GM19328 (cell line): ENCODE measurements at regions not wholly inside any gene's neighbourhood (a gene's known extent, or its start where the extent isn't known, plus 50 kb on each side); places are given as distances from the start of the nearest gene placed in this dataset.
"Not testable (repeated sequence)": the region's sequence is repeated elsewhere in the genome, so short reads cannot be mapped to it uniquely, and the experiment has no call there.

Experiments used
- ATAC-seq: cut with Tn5 transposase; IDR thresholded peaks from one replicate; pipeline ENCODE4 v1.9.1; 2021; ENCODE audit warnings: mild to moderate bottlenecking, moderate library complexity; ENCODE audit not compliant: unreplicated experiment

GRCh38 chr4:184335520-184335919 lies 117.8 kb upstream of the ENPP6 start:
- ATAC-seq, result no peak

GRCh38 chr4:184333446-184333845 lies 115.8 kb upstream of the ENPP6 start:
- not testable (repeated sequence) for ATAC-seq

GRCh38 chr4:184331268-184331995 lies 113.8 kb upstream of the ENPP6 start:
- ATAC-seq, result no peak

GRCh38 chr4:184330517-184331094 lies 112.9 kb upstream of the ENPP6 start:
- ATAC-seq, result not testable (repeated sequence)

- peak; percentile 50 for ATAC-seq
Observed at GRCh38 chr4:184329659-184330400, 112.2 kb upstream of the ENPP6 start.

GRCh38 chr4:184329235-184329634 lies 111.6 kb upstream of the ENPP6 start:
- ATAC-seq, result no peak

GRCh38 chr4:184328022-184328736 lies 110.5 kb upstream of the ENPP6 start:
- ATAC-seq, result peak; percentile 64

- no peak for ATAC-seq
Observed at GRCh38 chr4:184324939-184325477, 107.3 kb upstream of the ENPP6 start.

GRCh38 chr4:184322328-184323025 lies 104.8 kb upstream of the ENPP6 start:
- no peak for ATAC-seq

- ATAC-seq, result no peak
Observed at GRCh38 chr4:184320631-184321030, 103.0 kb upstream of the ENPP6 start.

GRCh38 chr4:184318852-184319251 lies 101.2 kb upstream of the ENPP6 start:
- no peak for ATAC-seq

- ATAC-seq, result no peak
Observed at GRCh38 chr4:184317234-184317918, 99.7 kb upstream of the ENPP6 start.

GRCh38 chr4:184316821-184317220 lies 99.1 kb upstream of the ENPP6 start:
- ATAC-seq, result no peak

GRCh38 chr4:184315675-184316359 lies 98.1 kb upstream of the ENPP6 start:
- no peak for ATAC-seq

GRCh38 chr4:184313702-184314659 lies 96.3 kb upstream of the ENPP6 start:
- ATAC-seq, result peak; percentile 66

GRCh38 chr4:184313058-184313581 lies 95.4 kb upstream of the ENPP6 start:
- no peak for ATAC-seq

GRCh38 chr4:184312126-184312525 lies 94.5 kb upstream of the ENPP6 start:
- ATAC-seq, result no peak
